Erythroblast (primary cell): ENCODE measurements at regions not wholly inside any gene's neighbourhood (a gene's known extent, or its start where the extent isn't known, plus 50 kb on each side); places are given as distances from the start of the nearest gene placed in this dataset.

Experiments used
- GATA1 ChIP-seq: IDR thresholded peaks from 2 replicates; pipeline ENCODE4 v1.6.1; 2011; ENCODE audit warnings: low read depth, mild to moderate bottlenecking, control low read depth, low read length, moderate library complexity
- POLR2A ChIP-seq: IDR thresholded peaks from 2 replicates; pipeline ENCODE4 v1.6.1; 2011; ENCODE audit warnings: mild to moderate bottlenecking, low read length

- TF ChIP-seq POLR2A, result no peak
- TF ChIP-seq GATA1, result no peak
Observed at GRCh38 chr13:44844786-44845185, 144.5 kb downstream of the NUFIP1 start.
